ENCODE measurements at regions not wholly inside any gene's neighbourhood (a gene's known extent, or its start where the extent isn't known, plus 50 kb on each side); places are given as distances from the start of the nearest gene placed in this dataset.

GRCh38 chr20:60339738-60340137, 381.5 kb downstream of the CDH26 start:
- H2AFZ ChIP-seq (replicated peaks): no peak overlapping the region
- TF ChIP-seq EZH2phosphoT487 (IDR thresholded peaks at IDR 0.05): no peak
- peaks cover 10% of the 10 kb centered on the region for H3K27me3 Mint-ChIP-seq (ENCODE audit: insufficient read depth, low read depth)
- peaks cover 2% of the 10 kb centered on the region for H3K36me3 Mint-ChIP-seq
- H4K20me1 ChIP-seq (ENCODE audit: low read depth): no peaks in the 10 kb centered on the region
- no peaks in the 10 kb centered on the region for H3K9me3 ChIP-seq (ENCODE audit: low read depth)
- no peaks in the 10 kb centered on the region for H3K27me3 ChIP-seq
- H3K27ac ChIP-seq: no peak overlapping the region
- no peak overlapping the region for H3K27ac Mint-ChIP-seq
- no peak overlapping the region for H3K4me3 Mint-ChIP-seq
- no peaks in the 10 kb centered on the region for H3F3A ChIP-seq (ENCODE audit: low read depth)
- H3K36me3 ChIP-seq: no peaks in the 10 kb centered on the region
- H3K9ac ChIP-seq: no peak overlapping the region
- H3K4me3 ChIP-seq: no peak overlapping the region
- H3K4me1 ChIP-seq: no peaks in the 10 kb centered on the region
- H3K79me2 ChIP-seq (ENCODE audit: low read depth): no peaks in the 10 kb centered on the region
- no peak overlapping the region for H3K4me2 ChIP-seq
- peaks cover 17% of the 10 kb centered on the region for H3K9me3 Mint-ChIP-seq
- peaks cover 15% of the 10 kb centered on the region for H3K4me1 Mint-ChIP-seq
- DNase-seq (ENCODE audit: low spot score): no peak

GRCh38 chr20:60340232-60340631, 382.0 kb downstream of the CDH26 start:
- H4K20me1 ChIP-seq (ENCODE audit: low read depth): no peaks in the 10 kb centered on the region
- Mint-ChIP-seq H3K4me3 (no peak overlapping the region), H3K27ac (no peak overlapping the region), H3K36me3 (peaks cover 2% of the 10 kb centered on the region), H3K9me3 (peaks cover 17% of the 10 kb centered on the region), H3K27me3 (ENCODE audit: insufficient read depth, low read depth) (peaks cover 11% of the 10 kb centered on the region), H3K4me1 (peaks cover 10% of the 10 kb centered on the region)
- H3K79me2 ChIP-seq (ENCODE audit: low read depth): no peaks in the 10 kb centered on the region
- DNase-seq (ENCODE audit: low spot score): no peak
- no peak overlapping the region for H3K27ac ChIP-seq
- H3K36me3 ChIP-seq: no peaks in the 10 kb centered on the region
- no peaks in the 10 kb centered on the region for H3K27me3 ChIP-seq
- no peaks in the 10 kb centered on the region for H3F3A ChIP-seq (ENCODE audit: low read depth)
- no peaks in the 10 kb centered on the region for H3K9me3 ChIP-seq (ENCODE audit: low read depth)
- TF ChIP-seq EZH2phosphoT487 (IDR thresholded peaks at IDR 0.05) (no peak), EZH2 (IDR thresholded peaks at IDR 0.05) (no peak), CTCF (IDR thresholded peaks at IDR 0.05) (no peak)
- H3K4me2 ChIP-seq: no peak overlapping the region
- no peak overlapping the region for H3K4me3 ChIP-seq
- no peak overlapping the region for H2AFZ ChIP-seq (replicated peaks)
- H3K4me1 ChIP-seq: no peaks in the 10 kb centered on the region
- H3K9ac ChIP-seq: no peak overlapping the region

DNA sequence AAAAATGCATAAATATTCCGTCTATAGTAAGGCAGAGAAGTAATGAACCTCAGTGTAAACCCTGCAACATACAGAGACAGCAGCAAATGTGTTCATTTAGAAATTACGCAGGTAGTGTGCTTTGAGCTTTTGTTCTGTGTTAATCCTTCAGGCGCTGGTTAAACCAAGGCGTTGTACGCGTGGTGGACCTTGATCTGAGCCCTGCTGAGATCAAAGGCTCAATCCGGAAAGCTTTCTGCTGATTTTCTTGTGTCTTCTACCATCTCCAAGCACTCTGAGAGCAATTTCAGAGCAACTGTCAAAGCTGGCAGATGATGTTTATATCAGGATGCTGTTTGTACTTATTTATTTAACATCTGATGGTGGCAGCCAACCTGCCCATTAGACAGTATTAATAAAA, 382.8 kb downstream of the CDH26 start:
- H3K9me3 ChIP-seq (ENCODE audit: low read depth): no peaks in the 10 kb centered on the region
- peaks cover 6% of the 10 kb centered on the region for H3K4me1 Mint-ChIP-seq
- H3K36me3 Mint-ChIP-seq: peaks cover 2% of the 10 kb centered on the region

More for the DNA sequence above, 382.8 kb downstream of the CDH26 start:
- Histone ChIP-seq H3K9ac (no peak overlapping the region), H3K36me3 (no peaks in the 10 kb centered on the region), H4K20me1 (ENCODE audit: low read depth) (no peaks in the 10 kb centered on the region), H3K4me1 (no peaks in the 10 kb centered on the region), H3K4me3 (no peak overlapping the region), H3K4me2 (no peak overlapping the region), H3K27ac (no peak overlapping the region), H3K79me2 (ENCODE audit: low read depth) (no peaks in the 10 kb centered on the region), H3K27me3 (no peaks in the 10 kb centered on the region), H3F3A (ENCODE audit: low read depth) (no peaks in the 10 kb centered on the region), H2AFZ (replicated peaks) (no peak overlapping the region)
- no peak for DNase-seq (ENCODE audit: low spot score)
- TF ChIP-seq EZH2phosphoT487 (IDR thresholded peaks at IDR 0.05): no peak
- no peak for TF ChIP-seq EZH2 (IDR thresholded peaks at IDR 0.05)
- TF ChIP-seq CTCF (IDR thresholded peaks at IDR 0.05): no peak
- Mint-ChIP-seq H3K27me3 (ENCODE audit: insufficient read depth, low read depth) (peaks cover 9% of the 10 kb centered on the region), H3K9me3 (peaks cover 11% of the 10 kb centered on the region), H3K27ac (no peak overlapping the region), H3K4me3 (no peak overlapping the region)
